ENCODE measurements at regions not wholly inside any gene's neighbourhood (a gene's known extent, or its start where the extent isn't known, plus 50 kb on each side); places are given as distances from the start of the nearest gene placed in this dataset.

DNA sequence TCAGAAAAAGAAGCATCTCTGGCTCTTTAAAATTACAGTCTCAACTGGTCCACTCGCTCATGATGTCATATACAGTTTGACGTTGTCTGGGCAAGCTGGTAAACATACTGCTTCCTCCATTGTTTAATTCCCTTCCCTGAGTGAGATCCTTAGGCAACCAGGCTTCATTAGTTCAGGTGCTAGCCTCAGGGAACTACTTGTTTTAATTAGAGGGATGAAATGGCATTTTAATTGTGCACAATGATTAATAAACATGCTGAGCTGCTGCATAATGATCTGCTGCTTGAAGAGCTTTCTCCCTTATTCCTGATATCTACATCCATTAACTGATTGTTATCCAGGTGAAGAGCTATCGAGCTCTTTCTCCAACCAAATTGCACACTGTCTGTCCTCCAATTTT lies 195.6 kb upstream of the ETAA1 start:
- TF ChIP-seq, protein P1, sequence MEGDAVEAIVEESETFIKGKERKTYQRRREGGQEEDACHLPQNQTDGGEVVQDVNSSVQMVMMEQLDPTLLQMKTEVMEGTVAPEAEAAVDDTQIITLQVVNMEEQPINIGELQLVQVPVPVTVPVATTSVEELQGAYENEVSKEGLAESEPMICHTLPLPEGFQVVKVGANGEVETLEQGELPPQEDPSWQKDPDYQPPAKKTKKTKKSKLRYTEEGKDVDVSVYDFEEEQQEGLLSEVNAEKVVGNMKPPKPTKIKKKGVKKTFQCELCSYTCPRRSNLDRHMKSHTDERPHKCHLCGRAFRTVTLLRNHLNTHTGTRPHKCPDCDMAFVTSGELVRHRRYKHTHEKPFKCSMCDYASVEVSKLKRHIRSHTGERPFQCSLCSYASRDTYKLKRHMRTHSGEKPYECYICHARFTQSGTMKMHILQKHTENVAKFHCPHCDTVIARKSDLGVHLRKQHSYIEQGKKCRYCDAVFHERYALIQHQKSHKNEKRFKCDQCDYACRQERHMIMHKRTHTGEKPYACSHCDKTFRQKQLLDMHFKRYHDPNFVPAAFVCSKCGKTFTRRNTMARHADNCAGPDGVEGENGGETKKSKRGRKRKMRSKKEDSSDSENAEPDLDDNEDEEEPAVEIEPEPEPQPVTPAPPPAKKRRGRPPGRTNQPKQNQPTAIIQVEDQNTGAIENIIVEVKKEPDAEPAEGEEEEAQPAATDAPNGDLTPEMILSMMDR (IDR thresholded peaks at IDR 0.05; ENCODE audit: insufficient read depth, low read length) = no peak
- no peak for TF ChIP-seq POLR2AphosphoS5 (IDR thresholded peaks at IDR 0.05; ENCODE audit: low read depth)
- TF ChIP-seq, protein P2, sequence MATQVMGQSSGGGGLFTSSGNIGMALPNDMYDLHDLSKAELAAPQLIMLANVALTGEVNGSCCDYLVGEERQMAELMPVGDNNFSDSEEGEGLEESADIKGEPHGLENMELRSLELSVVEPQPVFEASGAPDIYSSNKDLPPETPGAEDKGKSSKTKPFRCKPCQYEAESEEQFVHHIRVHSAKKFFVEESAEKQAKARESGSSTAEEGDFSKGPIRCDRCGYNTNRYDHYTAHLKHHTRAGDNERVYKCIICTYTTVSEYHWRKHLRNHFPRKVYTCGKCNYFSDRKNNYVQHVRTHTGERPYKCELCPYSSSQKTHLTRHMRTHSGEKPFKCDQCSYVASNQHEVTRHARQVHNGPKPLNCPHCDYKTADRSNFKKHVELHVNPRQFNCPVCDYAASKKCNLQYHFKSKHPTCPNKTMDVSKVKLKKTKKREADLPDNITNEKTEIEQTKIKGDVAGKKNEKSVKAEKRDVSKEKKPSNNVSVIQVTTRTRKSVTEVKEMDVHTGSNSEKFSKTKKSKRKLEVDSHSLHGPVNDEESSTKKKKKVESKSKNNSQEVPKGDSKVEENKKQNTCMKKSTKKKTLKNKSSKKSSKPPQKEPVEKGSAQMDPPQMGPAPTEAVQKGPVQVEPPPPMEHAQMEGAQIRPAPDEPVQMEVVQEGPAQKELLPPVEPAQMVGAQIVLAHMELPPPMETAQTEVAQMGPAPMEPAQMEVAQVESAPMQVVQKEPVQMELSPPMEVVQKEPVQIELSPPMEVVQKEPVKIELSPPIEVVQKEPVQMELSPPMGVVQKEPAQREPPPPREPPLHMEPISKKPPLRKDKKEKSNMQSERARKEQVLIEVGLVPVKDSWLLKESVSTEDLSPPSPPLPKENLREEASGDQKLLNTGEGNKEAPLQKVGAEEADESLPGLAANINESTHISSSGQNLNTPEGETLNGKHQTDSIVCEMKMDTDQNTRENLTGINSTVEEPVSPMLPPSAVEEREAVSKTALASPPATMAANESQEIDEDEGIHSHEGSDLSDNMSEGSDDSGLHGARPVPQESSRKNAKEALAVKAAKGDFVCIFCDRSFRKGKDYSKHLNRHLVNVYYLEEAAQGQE (IDR thresholded peaks at IDR 0.05; ENCODE audit: insufficient replicate concordance, low read depth) = no peak
